Esophagus squamous epithelium (tissue), 5 donors: ENCODE measurements at regions not wholly inside any gene's neighbourhood (a gene's known extent, or its start where the extent isn't known, plus 50 kb on each side); places are given as distances from the start of the nearest gene placed in this dataset.

Source experiments
- DNase-seq: peaks from one replicate; lab custom pipeline; 2025; lab: John Stamatoyannopoulos, UW
- H3K27ac ChIP-seq, 4 donors: fragments of 200-600 bp; sonication (generic); one replicate each; pipeline ENCODE4 v1.5.1; 2016 to 2019; ENCODE audit warnings: mild to moderate bottlenecking in 1 of 4
- H3K27me3 ChIP-seq, 4 donors: fragments of 200-600 bp; sonication (generic); 1 replicate in 3 of 4; 2 replicates in 1 of 4; pipeline versions ENCODE4 v1.5.1 to v1.6.0; 2017 to 2021; ENCODE audit warnings: antibody characterized with exemption in 1 of 4
- H3K36me3 ChIP-seq, 3 donors: fragments of 200-600 bp; sonication (generic); one replicate each; pipeline ENCODE4 v1.5.1; 2016 to 2019
- H3K4me1 ChIP-seq, 3 donors: fragments of 200-600 bp; sonication (generic); one replicate each; pipeline ENCODE4 v1.5.1; 2017 to 2019
- H3K4me3 ChIP-seq, 4 donors: fragments of 200-600 bp; sonication (generic); 1 replicate in 3 of 4; 2 replicates in 1 of 4; pipeline ENCODE4 v1.5.1; 2016 to 2019; ENCODE audit warnings: mild to moderate bottlenecking in 2 of 4, moderate library complexity in 1 of 4
- H3K9me3 ChIP-seq, 3 donors: fragments of 200-600 bp; sonication (generic); one replicate each; pipeline ENCODE4 v1.5.1; 2016 to 2019
- POLR2A ChIP-seq, 4 donors: fragments of 450-650 bp; IDR thresholded peaks; one replicate each; pipeline ENCODE4 v1.6.1; 2017; ENCODE audit warnings: antibody characterized with exemption in 4 of 4, mild to moderate bottlenecking in 4 of 4, moderate library complexity in 3 of 4
- WGBS, 2 donors: methylation state at CpG; one replicate each; pipeline ENCODE4 v1.1.5; 2018; 5-methylcytosine and 5-hydroxymethylcytosine counted together
- intact Hi-C: fragments of 100-400 bp; cut with DNase I; formaldehyde crosslinking; loops from one replicate; pipeline ENCODE4 v1.15.0; 2022
- TF ChIP-seq, protein P1 (sequence below), 6 experiments: fragments of 450-650 bp in 4 of 6; fragments of 200-600 bp in 2 of 6; sonication (generic) in 2 of 6; IDR thresholded peaks; one replicate each; pipeline ENCODE4 v1.5.1; 2016 to 2019; ENCODE audit warnings: antibody characterized with exemption in 6 of 6, mild to moderate bottlenecking in 4 of 6, moderate library complexity in 4 of 6
- donor health status: DM: yes; HTN: yes; CAD: no.

- no peaks in the 10 kb centered on the region for H3K27me3 ChIP-seq
- no peak overlapping the region for H3K27ac ChIP-seq
- no peaks in the 10 kb centered on the region for H3K4me1 ChIP-seq
- intact Hi-C loops = no loop called here
- 81 to 89% methylated on average over 2 of the region's 2 CpGs for WGBS, 2 donors
- DNase-seq = no peak
- no peak overlapping the region for H3K4me3 ChIP-seq
- H3K9me3 ChIP-seq = no peaks in the 10 kb centered on the region
- TF ChIP-seq POLR2A (IDR thresholded peaks at IDR 0.05) = no peak
- TF ChIP-seq, protein P1, sequence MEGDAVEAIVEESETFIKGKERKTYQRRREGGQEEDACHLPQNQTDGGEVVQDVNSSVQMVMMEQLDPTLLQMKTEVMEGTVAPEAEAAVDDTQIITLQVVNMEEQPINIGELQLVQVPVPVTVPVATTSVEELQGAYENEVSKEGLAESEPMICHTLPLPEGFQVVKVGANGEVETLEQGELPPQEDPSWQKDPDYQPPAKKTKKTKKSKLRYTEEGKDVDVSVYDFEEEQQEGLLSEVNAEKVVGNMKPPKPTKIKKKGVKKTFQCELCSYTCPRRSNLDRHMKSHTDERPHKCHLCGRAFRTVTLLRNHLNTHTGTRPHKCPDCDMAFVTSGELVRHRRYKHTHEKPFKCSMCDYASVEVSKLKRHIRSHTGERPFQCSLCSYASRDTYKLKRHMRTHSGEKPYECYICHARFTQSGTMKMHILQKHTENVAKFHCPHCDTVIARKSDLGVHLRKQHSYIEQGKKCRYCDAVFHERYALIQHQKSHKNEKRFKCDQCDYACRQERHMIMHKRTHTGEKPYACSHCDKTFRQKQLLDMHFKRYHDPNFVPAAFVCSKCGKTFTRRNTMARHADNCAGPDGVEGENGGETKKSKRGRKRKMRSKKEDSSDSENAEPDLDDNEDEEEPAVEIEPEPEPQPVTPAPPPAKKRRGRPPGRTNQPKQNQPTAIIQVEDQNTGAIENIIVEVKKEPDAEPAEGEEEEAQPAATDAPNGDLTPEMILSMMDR (IDR thresholded peaks at IDR 0.05) = no peak
- H3K36me3 ChIP-seq = no peaks in the 10 kb centered on the region
Measured at GRCh38 chr18:39994498-39994897, 1960.5 kb upstream of the PIK3C3 start.

DNA sequence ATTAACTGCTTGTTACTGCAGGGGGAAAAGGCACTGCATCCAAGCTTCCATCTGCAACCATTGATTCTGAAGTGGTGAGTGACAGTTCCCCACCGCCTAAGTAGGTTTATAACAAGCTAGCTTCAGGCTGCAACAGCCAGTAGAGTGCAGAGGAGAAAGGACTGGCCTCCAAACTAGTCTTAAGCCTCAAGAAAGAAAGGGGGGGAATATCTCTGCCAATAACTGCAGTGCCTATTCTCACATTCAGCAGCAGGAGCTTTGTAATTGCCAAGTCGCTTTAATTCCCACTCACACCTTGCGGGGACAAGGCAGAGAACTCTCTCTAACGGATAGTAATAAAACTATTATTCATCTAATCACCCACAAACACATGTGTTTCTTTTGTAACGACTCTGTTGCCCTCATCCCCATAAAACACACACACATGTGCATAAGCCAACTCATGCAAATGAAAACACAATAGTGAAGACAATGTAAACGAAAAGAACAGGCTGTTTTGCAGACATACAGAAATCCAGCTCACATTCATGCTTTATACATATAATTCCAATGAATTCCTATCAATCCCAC is 1963.3 kb upstream of the PIK3C3 start:
- 64 to 67% methylated on average over 5 to 6 of the region's 6 CpGs for WGBS, 2 donors
- TF ChIP-seq POLR2A (IDR thresholded peaks at IDR 0.05) = no peak
- TF ChIP-seq, protein P1 (IDR thresholded peaks at IDR 0.05) = no peak
- intact Hi-C loops = no loop called here
- no peaks in the 10 kb centered on the region for H3K36me3 ChIP-seq
- no peak overlapping the region for H3K4me3 ChIP-seq
- no peaks in the 10 kb centered on the region for H3K9me3 ChIP-seq
- no peaks in the 10 kb centered on the region for H3K4me1 ChIP-seq
- no peak for DNase-seq
- no peaks in the 10 kb centered on the region for H3K27me3 ChIP-seq
- no peak overlapping the region for H3K27ac ChIP-seq

DNA sequence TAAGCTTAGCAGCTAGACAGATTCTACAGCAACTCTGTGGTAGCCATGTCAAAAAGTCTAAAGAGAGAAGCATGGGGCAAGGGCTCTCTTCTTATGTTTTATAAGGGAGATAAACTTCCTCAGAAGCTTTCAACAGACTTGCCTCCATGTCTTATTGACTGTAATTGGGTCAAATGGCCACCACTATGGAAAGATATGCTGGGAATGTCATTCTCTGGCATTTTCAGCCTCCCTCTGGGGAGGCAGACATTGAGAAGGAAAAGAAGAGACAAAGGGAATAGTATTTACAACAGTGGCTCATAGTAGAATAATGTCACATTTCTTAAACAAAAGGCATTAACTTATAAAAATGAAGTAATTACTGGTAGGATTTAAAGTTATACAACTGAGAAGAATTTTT is 1964.5 kb upstream of the PIK3C3 start:
- H3K36me3 ChIP-seq = no peaks in the 10 kb centered on the region
- no peak for DNase-seq
- no peak for TF ChIP-seq POLR2A (IDR thresholded peaks at IDR 0.05)
- TF ChIP-seq, protein P1 (IDR thresholded peaks at IDR 0.05) = no peak
- no peaks in the 10 kb centered on the region for H3K9me3 ChIP-seq
- no peak overlapping the region for H3K27ac ChIP-seq
- H3K4me1 ChIP-seq = no peaks in the 10 kb centered on the region
- intact Hi-C loops = no loop called here
- H3K4me3 ChIP-seq = no peak overlapping the region
- H3K27me3 ChIP-seq = no peaks in the 10 kb centered on the region

GRCh38 chr18:39976771-39977170 is 1978.3 kb upstream of the PIK3C3 start:
- H3K4me3 ChIP-seq = no peak overlapping the region
- H3K27ac ChIP-seq = no peak overlapping the region
- H3K27me3 ChIP-seq = no peaks in the 10 kb centered on the region
- TF ChIP-seq POLR2A (IDR thresholded peaks at IDR 0.05) = no peak
- TF ChIP-seq, protein P1 (IDR thresholded peaks at IDR 0.05) = no peak
- H3K4me1 ChIP-seq = no peaks in the 10 kb centered on the region
- intact Hi-C loops = no loop called here
- 94 to 96% methylated on average over 7 to 8 of the region's 9 CpGs for WGBS, 2 donors
- no peaks in the 10 kb centered on the region for H3K9me3 ChIP-seq
- DNase-seq = no peak
- H3K36me3 ChIP-seq = no peaks in the 10 kb centered on the region

GRCh38 chr18:39972521-39972920 is 1982.5 kb upstream of the PIK3C3 start:
- TF ChIP-seq, protein P1 (IDR thresholded peaks at IDR 0.05) = no peak
- TF ChIP-seq POLR2A (IDR thresholded peaks at IDR 0.05) = no peak
- Histone ChIP-seq H3K4me3 (no peak overlapping the region), H3K4me1 (no peaks in the 10 kb centered on the region), H3K27ac (no peak overlapping the region), H3K36me3 (no peaks in the 10 kb centered on the region), H3K9me3 (no peaks in the 10 kb centered on the region), H3K27me3 (no peaks in the 10 kb centered on the region)
- intact Hi-C loops = no loop called here
- no peak for DNase-seq
- WGBS, 2 donors = 70 to 81% methylated on average over 3 of the region's 3 CpGs
